Fibroblast of lung (primary cell): ENCODE measurements at regions not wholly inside any gene's neighbourhood (a gene's known extent, or its start where the extent isn't known, plus 50 kb on each side); places are given as distances from the start of the nearest gene placed in this dataset.

Experiments
- CTCF ChIP-seq, 2 donors: IDR thresholded peaks in 1 of 2; conservative IDR thresholded peaks in 1 of 2; 1 replicate in 1 of 2; 2 replicates in 1 of 2; pipeline ENCODE4 v1.5.1; 2011 to 2012; ENCODE audit warnings: low read length in 2 of 2, control low read depth in 1 of 2, inconsistent platforms in 1 of 2, low read depth in 1 of 2, mild to moderate bottlenecking in 1 of 2
- EZH2 ChIP-seq: IDR thresholded peaks from 2 replicates; pipeline ENCODE4 v1.5.1; 2012; ENCODE audit warnings: low read length, control low read depth, mild to moderate bottlenecking; ENCODE audit errors: missing control alignments

DNA sequence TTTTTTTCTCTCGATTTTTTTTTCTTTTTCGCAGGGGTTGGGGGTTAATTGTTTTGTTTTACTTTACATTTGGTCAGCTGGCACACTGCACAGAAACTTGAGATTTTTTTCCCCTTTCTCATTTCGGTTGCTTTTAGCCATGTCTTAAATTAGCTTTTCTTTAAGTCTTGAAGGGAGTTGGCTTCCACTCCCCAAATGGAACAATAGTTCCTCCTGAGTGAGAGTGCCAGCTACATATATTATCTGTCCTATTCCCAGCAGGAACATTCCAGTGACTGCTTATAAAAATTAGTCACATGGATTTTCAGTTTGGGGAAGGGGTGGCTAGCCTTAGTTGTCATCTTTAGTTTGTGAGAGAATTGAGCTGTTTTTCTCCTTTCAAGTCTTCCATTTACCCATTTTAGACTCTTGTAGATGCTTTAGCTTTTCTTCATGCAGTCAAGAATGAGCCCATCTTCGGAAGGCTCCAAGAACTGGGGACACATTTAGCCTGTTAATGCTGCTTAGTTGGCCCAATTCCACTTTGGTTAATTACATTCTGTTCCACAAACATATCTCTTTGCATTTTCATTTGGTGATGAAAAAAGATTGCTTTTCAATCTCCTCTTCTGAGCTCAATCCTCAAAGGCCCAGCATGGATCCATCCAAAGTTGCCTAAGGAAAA, 510.1 kb upstream of the CXADR start:
- TF ChIP-seq CTCF (conservative IDR thresholded peaks at IDR 0.05 in 1 of 2, IDR thresholded peaks at IDR 0.05 in 1 of 2; ENCODE audit: low read depth in 1 of 2, low read length in 2 of 2) (no peak), EZH2 (no peak)
